ENCODE measurements at regions not wholly inside any gene's neighbourhood (a gene's known extent, or its start where the extent isn't known, plus 50 kb on each side); places are given as distances from the start of the nearest gene placed in this dataset.
"Not testable (repeated sequence)": the region's sequence is repeated elsewhere in the genome, so short reads cannot be mapped to it uniquely, and the experiment has no call there.

DNA sequence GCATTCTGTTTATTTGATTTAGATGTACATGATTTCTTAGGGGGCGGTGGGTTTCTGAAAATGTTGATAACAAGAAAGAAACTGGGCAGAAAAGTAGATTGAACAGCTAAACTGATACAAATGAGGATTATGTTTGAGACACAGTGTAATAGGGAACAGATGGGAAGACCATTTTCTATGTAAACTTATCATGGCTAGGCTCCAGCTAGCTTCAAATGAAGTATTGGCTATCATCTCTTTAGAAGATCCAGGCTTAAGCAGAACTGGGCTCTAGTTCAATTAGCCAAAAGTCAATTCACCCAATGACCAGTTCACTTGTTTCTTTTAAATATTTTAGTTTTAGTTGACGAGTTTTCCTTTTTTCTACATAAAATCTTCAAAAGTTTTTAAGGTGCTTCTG is 639.5 kb downstream of the ANKRD7 start:
- no peaks in the 10 kb centered on the region for H3K27me3 ChIP-seq (ENCODE audit: control insufficient read depth, insufficient read depth, low read length)
- no peaks in the 10 kb centered on the region for H3K36me3 ChIP-seq (ENCODE audit: control insufficient read depth, low read depth, low read length)
- no peak overlapping the region for H3K4me3 ChIP-seq (ENCODE audit: low read length)
- H3K9ac ChIP-seq (ENCODE audit: low read length), result no peak overlapping the region
- H3K4me1 ChIP-seq (ENCODE audit: control insufficient read depth, low read depth, low read length), result peaks cover 1% of the 10 kb centered on the region
- no peaks in the 10 kb centered on the region for H3K9me3 ChIP-seq (ENCODE audit: control insufficient read depth, low read depth, low read length)
- H3K27ac ChIP-seq (ENCODE audit: low read length), result no peak overlapping the region

DNA sequence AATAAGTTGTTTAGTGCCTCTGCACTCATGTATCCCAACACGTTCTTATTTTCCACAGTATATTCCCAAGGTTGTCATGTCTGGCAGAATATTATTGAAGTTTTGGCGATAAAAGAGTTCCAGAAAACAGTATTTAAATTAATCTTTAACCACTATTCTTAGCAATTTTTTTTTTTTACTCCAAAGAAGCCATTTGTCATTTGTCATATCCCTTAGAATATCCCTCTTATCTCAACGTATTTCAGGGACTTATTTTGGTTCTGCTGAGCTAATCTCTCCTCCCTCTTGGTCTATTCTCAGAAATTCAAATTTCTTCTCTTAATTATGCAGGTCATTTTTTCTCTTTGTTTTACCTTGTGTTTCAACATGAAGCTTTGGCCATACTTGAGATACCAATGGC is 643.4 kb downstream of the ANKRD7 start:
- H3K9ac ChIP-seq (ENCODE audit: low read length), result no peak overlapping the region

DNA sequence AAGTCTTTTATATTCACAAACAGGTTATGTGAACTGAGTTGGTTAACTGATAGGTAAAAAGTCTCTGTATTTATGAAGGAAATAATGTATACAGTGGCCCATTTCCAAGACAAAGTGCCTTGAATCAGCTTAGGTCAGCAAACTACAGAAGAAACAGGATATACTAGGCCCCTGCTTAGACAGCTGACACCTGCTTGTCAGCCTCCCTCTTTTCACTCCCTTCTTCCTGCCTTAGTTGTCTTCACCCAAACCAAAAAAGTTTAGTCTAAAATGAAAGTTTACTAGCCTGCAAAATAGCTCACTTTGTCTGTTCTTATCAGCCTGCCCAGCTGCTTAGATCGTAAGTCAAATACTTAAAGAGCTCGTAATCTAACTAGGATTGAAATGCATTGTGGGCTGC is 644.6 kb downstream of the ANKRD7 start:
- H3K4me1 ChIP-seq (ENCODE audit: control insufficient read depth, low read depth, low read length); H3K9me3 ChIP-seq (ENCODE audit: control insufficient read depth, low read depth, low read length); H3K27ac ChIP-seq (ENCODE audit: low read length); H3K9ac ChIP-seq (ENCODE audit: low read length); H3K27me3 ChIP-seq (ENCODE audit: control insufficient read depth, insufficient read depth, low read length); H3K4me3 ChIP-seq (ENCODE audit: low read length); H3K36me3 ChIP-seq (ENCODE audit: control insufficient read depth, low read depth, low read length): not testable (repeated sequence)

More for the DNA sequence above, 643.4 kb downstream of the ANKRD7 start:
- H3K27ac ChIP-seq (ENCODE audit: low read length), result no peak overlapping the region
- no peak overlapping the region for H3K4me3 ChIP-seq (ENCODE audit: low read length)
- H3K9me3 ChIP-seq (ENCODE audit: control insufficient read depth, low read depth, low read length), result no peaks in the 10 kb centered on the region
- peaks cover 2% of the 10 kb centered on the region for H3K4me1 ChIP-seq (ENCODE audit: control insufficient read depth, low read depth, low read length)
- H3K36me3 ChIP-seq (ENCODE audit: control insufficient read depth, low read depth, low read length), result no peaks in the 10 kb centered on the region
- no peaks in the 10 kb centered on the region for H3K27me3 ChIP-seq (ENCODE audit: control insufficient read depth, insufficient read depth, low read length)

DNA sequence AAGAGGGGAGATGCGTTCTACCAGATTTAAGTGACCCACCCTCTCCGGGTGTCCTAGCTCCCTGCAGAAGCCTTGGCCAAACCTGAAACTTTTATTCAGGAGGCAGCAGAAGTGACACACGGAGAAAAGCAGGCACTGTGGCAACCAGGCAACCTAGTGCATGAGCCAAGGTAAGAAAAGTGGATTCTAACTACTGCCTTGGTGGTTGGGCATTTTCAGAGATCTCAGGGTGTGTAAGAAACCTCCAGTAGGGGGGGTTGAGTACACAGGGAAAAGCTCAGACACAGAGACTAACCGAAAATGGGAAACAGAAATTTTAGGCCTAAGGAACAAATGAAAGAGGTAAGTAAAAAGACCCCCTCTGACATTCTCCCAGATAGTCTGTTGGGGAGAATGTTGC is 645.7 kb downstream of the ANKRD7 start:
- Histone ChIP-seq H3K9ac (ENCODE audit: low read length) (no peak overlapping the region), H3K4me3 (ENCODE audit: low read length) (no peak overlapping the region), H3K27me3 (ENCODE audit: control insufficient read depth, insufficient read depth, low read length) (no peaks in the 10 kb centered on the region), H3K36me3 (ENCODE audit: control insufficient read depth, low read depth, low read length) (no peaks in the 10 kb centered on the region), H3K9me3 (ENCODE audit: control insufficient read depth, low read depth, low read length) (no peaks in the 10 kb centered on the region), H3K4me1 (ENCODE audit: control insufficient read depth, low read depth, low read length) (peaks cover 10% of the 10 kb centered on the region), H3K27ac (ENCODE audit: low read length) (no peak overlapping the region)

DNA sequence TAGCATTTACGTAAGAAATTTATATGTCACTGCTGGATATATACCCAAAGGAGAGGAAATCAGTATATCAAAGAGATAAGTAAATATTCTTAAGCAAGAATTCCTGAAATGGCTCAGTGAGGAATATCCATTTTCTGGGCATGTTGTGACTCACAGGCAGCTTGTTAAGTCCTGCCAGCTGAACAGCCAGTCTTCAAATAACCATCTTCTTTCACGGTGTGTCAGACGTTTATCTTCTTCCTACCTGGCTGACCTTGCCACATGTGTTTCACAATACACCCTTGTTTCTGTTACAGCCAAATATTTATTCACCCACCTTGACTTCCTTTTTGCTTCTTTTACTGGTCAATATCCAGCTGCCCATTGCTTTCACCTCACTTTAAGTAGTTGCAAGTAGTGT is 648.1 kb downstream of the ANKRD7 start:
- no peak overlapping the region for H3K27ac ChIP-seq (ENCODE audit: low read length)
- H3K36me3 ChIP-seq (ENCODE audit: control insufficient read depth, low read depth, low read length), result no peaks in the 10 kb centered on the region
- no peak overlapping the region for H3K4me3 ChIP-seq (ENCODE audit: low read length)
- H3K27me3 ChIP-seq (ENCODE audit: control insufficient read depth, insufficient read depth, low read length), result no peaks in the 10 kb centered on the region
- H3K9ac ChIP-seq (ENCODE audit: low read length), result no peak overlapping the region
- peaks cover 10% of the 10 kb centered on the region for H3K4me1 ChIP-seq (ENCODE audit: control insufficient read depth, low read depth, low read length)
- no peaks in the 10 kb centered on the region for H3K9me3 ChIP-seq (ENCODE audit: control insufficient read depth, low read depth, low read length)

DNA sequence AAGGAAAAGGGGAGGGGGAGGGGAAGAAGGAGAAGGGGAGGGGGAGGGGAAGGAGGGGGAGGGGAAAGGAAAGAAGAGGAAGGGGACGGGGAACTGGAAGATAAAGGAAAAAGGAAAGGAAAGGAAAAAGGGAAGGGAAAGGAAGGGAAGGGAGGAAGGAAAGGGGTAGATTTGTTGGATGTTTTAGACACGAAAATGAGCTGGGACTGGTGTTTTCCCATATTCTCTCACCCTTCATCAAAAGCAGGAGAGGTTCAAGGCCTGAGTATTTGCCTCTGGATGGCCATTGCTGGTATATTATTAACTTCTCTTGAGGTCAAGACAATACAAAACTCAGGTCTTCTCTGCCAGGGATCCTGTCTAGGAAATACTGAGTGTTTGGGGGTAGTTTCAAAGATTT is 652.7 kb downstream of the ANKRD7 start:
- H3K4me3 ChIP-seq (ENCODE audit: low read length), result no peak overlapping the region
- no peak overlapping the region for H3K27ac ChIP-seq (ENCODE audit: low read length)
- no peaks in the 10 kb centered on the region for H3K9me3 ChIP-seq (ENCODE audit: control insufficient read depth, low read depth, low read length)
- no peak overlapping the region for H3K9ac ChIP-seq (ENCODE audit: low read length)
- H3K4me1 ChIP-seq (ENCODE audit: control insufficient read depth, low read depth, low read length), result peaks cover 8% of the 10 kb centered on the region
- no peaks in the 10 kb centered on the region for H3K27me3 ChIP-seq (ENCODE audit: control insufficient read depth, insufficient read depth, low read length)
- no peaks in the 10 kb centered on the region for H3K36me3 ChIP-seq (ENCODE audit: control insufficient read depth, low read depth, low read length)

DNA sequence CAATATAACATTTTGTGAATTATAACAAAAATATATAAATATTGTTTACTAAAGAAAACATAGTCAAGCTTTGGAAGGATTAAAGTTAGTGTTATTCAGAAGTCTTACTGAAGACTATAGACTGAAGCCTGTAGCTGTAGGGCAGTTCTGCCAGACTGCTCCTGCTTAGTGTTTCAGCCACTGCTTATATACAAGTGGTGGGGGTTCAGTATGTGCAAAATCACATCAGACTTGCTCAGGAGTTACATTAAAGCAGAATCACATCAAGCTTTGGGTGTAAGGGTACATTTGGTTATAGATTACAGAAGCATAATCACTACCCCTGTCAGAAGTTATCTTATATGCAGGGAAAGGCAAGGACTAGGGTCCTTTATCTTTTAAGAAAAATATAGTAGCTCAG is 653.8 kb downstream of the ANKRD7 start:
- Histone ChIP-seq H3K4me1 (ENCODE audit: control insufficient read depth, low read depth, low read length) (peaks cover 7% of the 10 kb centered on the region), H3K9ac (ENCODE audit: low read length) (no peak overlapping the region), H3K4me3 (ENCODE audit: low read length) (no peak overlapping the region), H3K27ac (ENCODE audit: low read length) (no peak overlapping the region), H3K27me3 (ENCODE audit: control insufficient read depth, insufficient read depth, low read length) (no peaks in the 10 kb centered on the region), H3K36me3 (ENCODE audit: control insufficient read depth, low read depth, low read length) (no peaks in the 10 kb centered on the region), H3K9me3 (ENCODE audit: control insufficient read depth, low read depth, low read length) (no peaks in the 10 kb centered on the region)

DNA sequence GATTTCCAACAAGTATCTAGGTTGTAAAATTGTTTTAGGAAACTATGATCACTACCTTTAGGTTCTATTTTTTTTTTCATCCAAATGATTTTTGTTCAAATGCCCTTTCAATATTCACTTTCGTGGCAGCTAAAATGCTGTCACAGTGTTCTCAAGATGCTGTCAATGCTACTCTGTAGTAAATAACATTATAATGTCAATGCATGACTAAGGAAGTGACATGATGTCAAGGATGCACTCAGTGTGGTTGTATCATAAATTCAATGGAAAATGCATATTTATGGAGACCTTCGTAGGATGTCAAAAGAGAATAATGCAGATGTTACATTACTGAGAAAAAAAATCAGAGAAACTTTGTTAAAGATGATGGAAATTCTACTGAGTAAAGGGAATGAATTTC is 673.8 kb downstream of the ANKRD7 start:
- H3K27ac ChIP-seq (ENCODE audit: low read length), result no peak overlapping the region
- H3K27me3 ChIP-seq (ENCODE audit: control insufficient read depth, insufficient read depth, low read length), result no peaks in the 10 kb centered on the region
- no peaks in the 10 kb centered on the region for H3K4me1 ChIP-seq (ENCODE audit: control insufficient read depth, low read depth, low read length)
- no peaks in the 10 kb centered on the region for H3K36me3 ChIP-seq (ENCODE audit: control insufficient read depth, low read depth, low read length)
- no peaks in the 10 kb centered on the region for H3K9me3 ChIP-seq (ENCODE audit: control insufficient read depth, low read depth, low read length)
- H3K4me3 ChIP-seq (ENCODE audit: low read length), result no peak overlapping the region
- H3K9ac ChIP-seq (ENCODE audit: low read length), result no peak overlapping the region

DNA sequence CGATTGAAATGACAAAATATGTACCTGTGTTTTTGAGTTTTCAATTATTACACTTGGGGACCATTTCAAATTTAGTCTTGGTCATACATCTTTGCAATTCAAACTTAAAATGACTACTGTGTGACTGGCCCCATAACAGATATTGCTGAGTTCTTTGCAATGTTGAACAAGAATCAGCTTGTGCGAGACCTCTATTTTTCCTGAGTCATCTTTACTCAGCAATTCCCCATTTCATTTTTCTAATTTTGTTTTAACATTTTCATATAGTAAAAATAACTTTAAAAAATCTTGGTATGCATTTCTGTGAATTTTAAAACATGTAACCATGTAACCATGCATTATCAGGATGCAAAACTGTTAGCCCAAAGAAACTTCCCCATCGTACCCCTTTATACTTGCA is 678.1 kb downstream of the ANKRD7 start:
- Histone ChIP-seq H3K4me3 (ENCODE audit: low read length) (no peak overlapping the region), H3K27me3 (ENCODE audit: control insufficient read depth, insufficient read depth, low read length) (no peaks in the 10 kb centered on the region), H3K4me1 (ENCODE audit: control insufficient read depth, low read depth, low read length) (peaks cover 8% of the 10 kb centered on the region), H3K9ac (ENCODE audit: low read length) (no peak overlapping the region), H3K27ac (ENCODE audit: low read length) (no peak overlapping the region), H3K36me3 (ENCODE audit: control insufficient read depth, low read depth, low read length) (no peaks in the 10 kb centered on the region), H3K9me3 (ENCODE audit: control insufficient read depth, low read depth, low read length) (no peaks in the 10 kb centered on the region)

DNA sequence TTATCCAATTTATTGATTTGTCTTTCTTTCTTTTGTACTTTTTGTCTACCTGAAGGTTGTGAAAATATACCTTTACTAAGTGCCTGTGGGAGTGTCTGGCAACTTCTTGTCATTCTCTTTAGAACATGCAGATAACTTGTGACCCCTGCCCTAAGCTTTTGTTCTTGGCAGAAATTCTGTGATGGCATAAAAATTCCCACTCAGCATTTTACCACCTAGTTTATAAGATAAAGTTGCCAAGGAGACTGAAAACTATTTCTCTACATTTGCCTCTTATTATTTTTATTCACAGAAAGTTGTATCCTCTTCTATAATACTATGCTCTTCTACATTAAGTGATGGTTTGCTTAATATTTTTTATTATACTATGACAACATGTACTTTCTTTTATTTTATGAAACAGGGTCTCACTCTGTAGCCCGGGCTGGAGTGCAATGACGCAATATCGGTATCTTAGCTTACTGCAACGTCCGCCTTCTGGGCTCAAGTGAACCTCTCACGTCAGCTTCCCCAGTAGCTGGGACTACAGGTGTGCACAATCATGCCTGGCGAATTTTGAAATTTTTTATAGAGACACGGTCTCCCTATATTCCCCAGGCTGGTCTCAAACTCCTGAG is 683.5 kb downstream of the ANKRD7 start:
- Histone ChIP-seq H3K9me3 (ENCODE audit: control insufficient read depth, low read depth, low read length) (no peaks in the 10 kb centered on the region), H3K4me3 (ENCODE audit: low read length) (no peak overlapping the region), H3K9ac (ENCODE audit: low read length) (no peak overlapping the region), H3K27ac (ENCODE audit: low read length) (no peak overlapping the region), H3K27me3 (ENCODE audit: control insufficient read depth, insufficient read depth, low read length) (no peaks in the 10 kb centered on the region), H3K4me1 (ENCODE audit: control insufficient read depth, low read depth, low read length) (peaks cover 8% of the 10 kb centered on the region), H3K36me3 (ENCODE audit: control insufficient read depth, low read depth, low read length) (no peaks in the 10 kb centered on the region)

DNA sequence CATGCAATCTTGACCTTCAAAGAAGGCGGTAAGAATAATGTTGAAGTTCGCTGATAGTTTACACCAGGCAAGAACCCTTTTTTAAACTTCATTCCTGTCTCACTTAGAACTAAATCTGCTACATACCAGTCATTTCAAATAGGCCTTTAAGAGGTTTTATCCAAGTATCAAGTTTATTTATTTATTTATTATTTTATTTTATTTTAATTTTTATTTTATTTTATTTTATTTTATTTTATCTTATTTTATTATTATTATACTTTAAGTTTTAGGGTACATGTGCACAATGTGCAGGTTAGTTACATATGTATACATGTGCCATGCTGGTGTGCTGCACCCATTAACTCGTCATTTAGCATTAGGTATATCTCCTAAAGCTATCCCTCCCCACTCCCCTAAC is 691.6 kb downstream of the ANKRD7 start:
- not testable (repeated sequence) for H3K27ac ChIP-seq (ENCODE audit: low read length); H3K9ac ChIP-seq (ENCODE audit: low read length); H3K36me3 ChIP-seq (ENCODE audit: control insufficient read depth, low read depth, low read length); H3K4me1 ChIP-seq (ENCODE audit: control insufficient read depth, low read depth, low read length); H3K4me3 ChIP-seq (ENCODE audit: low read length); H3K27me3 ChIP-seq (ENCODE audit: control insufficient read depth, insufficient read depth, low read length); H3K9me3 ChIP-seq (ENCODE audit: control insufficient read depth, low read depth, low read length)

DNA sequence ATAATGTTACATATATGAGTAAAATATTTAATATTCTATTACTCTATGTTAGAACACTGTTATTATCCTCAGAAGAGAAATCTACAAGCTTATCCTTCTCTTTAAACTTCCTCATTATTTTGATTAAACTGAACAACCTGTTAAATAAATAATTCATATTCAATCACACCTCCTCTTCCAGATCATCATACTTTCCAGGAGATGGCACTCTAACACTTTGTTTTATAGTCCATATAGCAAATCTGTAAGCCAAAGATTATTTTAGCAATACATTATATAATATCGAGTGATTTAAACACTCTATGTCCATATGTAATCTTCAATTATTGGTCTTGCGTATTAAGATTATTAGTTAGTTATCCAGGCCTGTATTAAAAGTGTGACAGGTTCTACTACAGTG is 694.1 kb downstream of the ANKRD7 start:
- Histone ChIP-seq H3K27ac (ENCODE audit: low read length) (no peak overlapping the region), H3K27me3 (ENCODE audit: control insufficient read depth, insufficient read depth, low read length) (no peaks in the 10 kb centered on the region), H3K9me3 (ENCODE audit: control insufficient read depth, low read depth, low read length) (no peaks in the 10 kb centered on the region), H3K4me3 (ENCODE audit: low read length) (no peak overlapping the region), H3K9ac (ENCODE audit: low read length) (no peak overlapping the region), H3K4me1 (ENCODE audit: control insufficient read depth, low read depth, low read length) (no peaks in the 10 kb centered on the region), H3K36me3 (ENCODE audit: control insufficient read depth, low read depth, low read length) (no peaks in the 10 kb centered on the region)

All from iPS-18a (cell line).